Prostate gland (tissue), 2 donors: ENCODE measurements at regions not wholly inside any gene's neighbourhood (a gene's known extent, or its start where the extent isn't known, plus 50 kb on each side); places are given as distances from the start of the nearest gene placed in this dataset.

Source experiments
- DNase-seq: peaks from one replicate; pipeline ENCODE4 v3.0.0-alpha.2; 2019; ENCODE audit warnings: low spot score
- H3K27ac ChIP-seq, 2 donors: fragments of 200-600 bp; sonication (generic); 2 replicates each; pipeline ENCODE4 v1.5.1; 2017 to 2019
- H3K27me3 ChIP-seq: fragments of 200-600 bp; sonication (generic); replicated peaks from 2 replicates; pipeline ENCODE4 v1.5.1; 2019; ENCODE audit not compliant: insufficient read depth
- H3K36me3 ChIP-seq, 2 donors: fragments of 200-600 bp; sonication (generic); 1 replicate in 1 of 2; 2 replicates in 1 of 2; pipeline versions ENCODE4 v1.5.1 to v1.8.1; 2017 to 2019
- H3K4me1 ChIP-seq: fragments of 200-600 bp; sonication (generic); replicated peaks from 2 replicates; pipeline ENCODE4 v1.5.1; 2019
- H3K4me3 ChIP-seq, 2 donors: fragments of 200-600 bp; sonication (generic); 2 replicates each; pipeline ENCODE4 v1.5.1; 2017 to 2019
- H3K9me3 ChIP-seq: fragments of 200-600 bp; sonication (generic); 2 replicates; pipeline ENCODE4 v1.5.1; 2017
- CTCF ChIP-seq, 4 experiments: fragments of 200-600 bp in 2 of 4; fragments of 450-650 bp in 2 of 4; sonication (generic) in 2 of 4; IDR thresholded peaks; 1 replicate in 3 of 4; 2 replicates in 1 of 4; pipeline ENCODE4 v1.5.1; 2016 to 2019; ENCODE audit warnings: antibody characterized with exemption in 4 of 4, mild to moderate bottlenecking in 2 of 4, moderate library complexity in 2 of 4
- POLR2A ChIP-seq: fragments of 450-650 bp; IDR thresholded peaks from one replicate; pipeline ENCODE4 v1.6.1; 2016; ENCODE audit warnings: antibody characterized with exemption, mild to moderate bottlenecking
- POLR2AphosphoS5 ChIP-seq: sonication (generic); formaldehyde crosslinking; IDR thresholded peaks from one replicate; pipeline ENCODE4 v1.6.1; 2017; ENCODE audit warnings: antibody characterized with exemption
- WGBS: methylation state at CpG from one replicate; pipeline ENCODE4 v1.1.5; 2018; 5-methylcytosine and 5-hydroxymethylcytosine counted together
- intact Hi-C: fragments of 100-400 bp; cut with DNase I; formaldehyde crosslinking; loops from one replicate; pipeline ENCODE4 v1.14.2; 2022

GRCh38 chr2:84017010-84017409 lies 442.1 kb downstream of the SUCLG1 start:
- H3K4me1 ChIP-seq = no peaks in the 10 kb centered on the region
- intact Hi-C loops = no loop called here

GRCh38 chr2:84016183-84016582 lies 442.9 kb downstream of the SUCLG1 start:
- Histone ChIP-seq H3K27ac (no peak overlapping the region), H3K4me1 (no peaks in the 10 kb centered on the region), H3K27me3 (no peaks in the 10 kb centered on the region), H3K4me3 (no peak overlapping the region), H3K9me3 (no peaks in the 10 kb centered on the region), H3K36me3 (no peaks in the 10 kb centered on the region)
- intact Hi-C loops = no loop called here
- TF ChIP-seq POLR2AphosphoS5 (no peak), CTCF (IDR thresholded peaks at IDR 0.05) (no peak), POLR2A (no peak)
- 93% methylated on average over 5 of the region's 5 CpGs for WGBS
- no peak for DNase-seq

More at GRCh38 chr2:84017010-84017409, 442.1 kb downstream of the SUCLG1 start:
- no peak for TF ChIP-seq POLR2A
- no peak for TF ChIP-seq CTCF (IDR thresholded peaks at IDR 0.05)
- no peak for TF ChIP-seq POLR2AphosphoS5
- Histone ChIP-seq H3K27ac (no peak overlapping the region), H3K36me3 (no peaks in the 10 kb centered on the region), H3K4me3 (no peak overlapping the region), H3K9me3 (no peaks in the 10 kb centered on the region), H3K27me3 (no peaks in the 10 kb centered on the region)
- no peak for DNase-seq

GRCh38 chr2:83997889-83998288 lies 461.2 kb downstream of the SUCLG1 start:
- no peak overlapping the region for H3K27ac ChIP-seq
- no peak for DNase-seq
- no peaks in the 10 kb centered on the region for H3K4me1 ChIP-seq
- intact Hi-C loops = no loop called here
- no peaks in the 10 kb centered on the region for H3K9me3 ChIP-seq
- no peak for TF ChIP-seq POLR2AphosphoS5
- TF ChIP-seq CTCF (IDR thresholded peaks at IDR 0.05) = no peak
- no peak for TF ChIP-seq POLR2A
- 87% methylated on average over 2 of the region's 2 CpGs for WGBS
- H3K27me3 ChIP-seq = no peaks in the 10 kb centered on the region
- no peak overlapping the region for H3K4me3 ChIP-seq
- no peaks in the 10 kb centered on the region for H3K36me3 ChIP-seq

GRCh38 chr2:83994633-83995179 lies 464.4 kb downstream of the SUCLG1 start:
- H3K27ac ChIP-seq = no peak overlapping the region
- no peaks in the 10 kb centered on the region for H3K27me3 ChIP-seq
- TF ChIP-seq POLR2AphosphoS5 (no peak), POLR2A (no peak), CTCF (IDR thresholded peaks at IDR 0.05) (no peak)
- no peak for DNase-seq
- H3K4me1 ChIP-seq = no peaks in the 10 kb centered on the region
- no peaks in the 10 kb centered on the region for H3K36me3 ChIP-seq
- H3K9me3 ChIP-seq = no peaks in the 10 kb centered on the region
- intact Hi-C loops = no loop called here
- 70% methylated on average over 2 of the region's 2 CpGs for WGBS
- no peak overlapping the region for H3K4me3 ChIP-seq

- no peaks in the 10 kb centered on the region for H3K9me3 ChIP-seq
- H3K4me1 ChIP-seq = no peaks in the 10 kb centered on the region
- H3K4me3 ChIP-seq = no peak overlapping the region
- 95% methylated on average over 1 of the region's 1 CpG for WGBS
- no peak overlapping the region for H3K27ac ChIP-seq
- no peak for DNase-seq
- intact Hi-C loops = no loop called here
- TF ChIP-seq CTCF (IDR thresholded peaks at IDR 0.05) (no peak), POLR2AphosphoS5 (no peak), POLR2A (no peak)
- no peaks in the 10 kb centered on the region for H3K27me3 ChIP-seq
- H3K36me3 ChIP-seq = no peaks in the 10 kb centered on the region
Measured at GRCh38 chr2:83993873-83994632, 465.0 kb downstream of the SUCLG1 start.
